ENCODE measurements at regions not wholly inside any gene's neighbourhood (a gene's known extent, or its start where the extent isn't known, plus 50 kb on each side); places are given as distances from the start of the nearest gene placed in this dataset.

DNA sequence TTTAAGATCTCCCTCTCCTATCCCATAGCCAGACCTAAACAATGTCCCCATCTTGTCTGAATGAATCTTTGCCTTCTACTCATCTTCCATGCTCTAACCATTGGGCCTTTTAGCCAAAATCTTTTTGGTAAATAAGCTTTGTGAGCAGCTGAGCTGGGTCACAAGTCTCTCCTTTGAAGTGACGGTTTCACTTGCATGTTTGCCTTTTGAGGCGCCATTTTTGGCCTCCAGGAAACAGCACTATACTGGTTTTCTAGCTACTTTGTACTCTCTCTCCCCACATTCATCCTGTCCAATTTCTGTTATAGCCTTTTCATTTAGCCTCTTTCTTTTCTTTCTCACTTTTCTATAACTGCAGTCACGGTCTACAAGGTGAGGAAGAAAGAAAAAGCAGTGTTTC, 195.5 kb upstream of the C9orf72 start:
- Histone ChIP-seq H3K4me2 (ENCODE audit: low read depth, low read length) (no peak overlapping the region), H4K5ac (ENCODE audit: low read depth, low read length) (no peak overlapping the region), H3K23ac (ENCODE audit: low read depth, low read length) (no peak overlapping the region), H4K8ac (ENCODE audit: low read depth in 2 of 2, low read length in 2 of 2) (no peak overlapping the region), H3K4ac (ENCODE audit: low read depth, low read length) (no peak overlapping the region), H3K36me3 (ENCODE audit: control insufficient read depth, insufficient read depth, low read length) (no peaks in the 10 kb centered on the region), H3K9me1 (ENCODE audit: insufficient read depth, low read length) (no peaks in the 10 kb centered on the region), H3K4me1 (ENCODE audit: control insufficient read depth, insufficient read depth, low read length) (no peaks in the 10 kb centered on the region), H2BK20ac (ENCODE audit: low read depth, low read length) (no peak overlapping the region), H3K4me3 (ENCODE audit: insufficient read depth, low read depth, low read length) (no peak overlapping the region), H4K91ac (ENCODE audit: insufficient read depth, low read depth, low read length) (no peak overlapping the region), H3K56ac (ENCODE audit: extremely low read depth, insufficient read depth, low read length) (no peak overlapping the region), H3K79me1 (ENCODE audit: low read depth in 1 of 2, low read length in 2 of 2) (no peaks in the 10 kb centered on the region), H3K27me3 (ENCODE audit: control insufficient read depth, insufficient read depth, low read length) (no peaks in the 10 kb centered on the region), H2AK9ac (replicated peaks; ENCODE audit: low read depth, low read length, poor library complexity) (no peak overlapping the region), H3K18ac (ENCODE audit: low read depth, low read length) (no peak overlapping the region), H3K14ac (replicated peaks; ENCODE audit: low read depth, low read length) (no peak overlapping the region), H2BK120ac (ENCODE audit: low read depth, low read length) (no peak overlapping the region), H3K9me3 (ENCODE audit: control insufficient read depth, insufficient read depth, low read length) (no peaks in the 10 kb centered on the region), H2AFZ (replicated peaks; ENCODE audit: low read length, poor library complexity) (no peak overlapping the region), H2BK5ac (ENCODE audit: low read depth, low read length, poor library complexity, severe bottlenecking) (no peak overlapping the region), H3K9ac (ENCODE audit: low read depth, low read length) (no peak overlapping the region), H3K27ac (ENCODE audit: insufficient read depth, low read length) (no peak overlapping the region), H2BK15ac (ENCODE audit: low read depth, low read length) (no peak overlapping the region), H2AK5ac (ENCODE audit: low read depth, low read length) (no peak overlapping the region), H4K20me1 (ENCODE audit: insufficient read depth, low read length) (no peaks in the 10 kb centered on the region)
- ATAC-seq (ENCODE audit: low read depth), result no peak
- dilution Hi-C loops (cut with HindIII; ENCODE audit: low sequenced_read_pairs, unreplicated experiment), result no loop called here
- BruUV-seq (replicated peaks), result no TSS peak
- ChIA-PET POLR2A (ENCODE audit: unreplicated experiment) (no interaction called here), CTCF (no interaction called here)
- intact Hi-C loops (cut with micrococcal nuclease), result no loop called here
- in situ Hi-C loops (cut with MboI; ENCODE audit: low sequenced_read_pairs), result no loop called here
- DNase-seq, result no peak
- 57% methylated on average over 2 of the region's 3 CpGs; no CpG with 5 or more reads in 1 of the 2 experiments for WGBS, 2 experiments (ENCODE audit: extremely low coverage in 2 of 2, insufficient read length in 1 of 2)
- TF ChIP-seq RAD21 (IDR thresholded peaks at IDR 0.05; ENCODE audit: low read length) (no peak), CEBPB (IDR thresholded peaks at IDR 0.05; ENCODE audit: low read depth, low read length) (no peak), MXI1 (IDR thresholded peaks at IDR 0.05; ENCODE audit: borderline replicate concordance, low read depth, low read length) (no peak)
